ENCODE measurements at regions not wholly inside any gene's neighbourhood (a gene's known extent, or its start where the extent isn't known, plus 50 kb on each side); places are given as distances from the start of the nearest gene placed in this dataset.
"Not testable (repeated sequence)": the region's sequence is repeated elsewhere in the genome, so short reads cannot be mapped to it uniquely, and the experiment has no call there.

- intact Hi-C loops (cut with micrococcal nuclease; ENCODE audit: unreplicated experiment) = no loop called here
- CTCF ChIA-PET = no interaction called here
- no peak overlapping the region for H3K4me3 ChIP-seq (ENCODE audit: low read depth, low read length, poor library complexity, severe bottlenecking)
- H3K27me3 ChIP-seq (replicated peaks; ENCODE audit: insufficient read depth, low read depth, low read length, poor library complexity) = peaks cover 73% of the 10 kb centered on the region
- POLR2A ChIA-PET (ENCODE audit: low non-redundant PET) = no interaction called here
- TF ChIP-seq CTCF (conservative IDR thresholded peaks at IDR 0.05; ENCODE audit: low read depth, low read length) = no peak
- no peak overlapping the region for H3K27ac ChIP-seq (ENCODE audit: low read depth, low read length, poor library complexity, severe bottlenecking)
- no peaks in the 10 kb centered on the region for H3K36me3 ChIP-seq (ENCODE audit: insufficient read depth, low read length, poor library complexity, severe bottlenecking)
- H3K4me1 ChIP-seq (ENCODE audit: insufficient read depth, low read length, poor library complexity, severe bottlenecking) = no peaks in the 10 kb centered on the region
- no peak for DNase-seq (ENCODE audit: low spot score)
- no TSS peak for BruUV-seq (replicated peaks)
- no peaks in the 10 kb centered on the region for H3K9me3 ChIP-seq (ENCODE audit: low read depth, low read length, poor library complexity, severe bottlenecking)
Observed at GRCh38 chr7:115799430-115799829, 231.1 kb downstream of the TFEC start.

- POLR2A ChIA-PET (ENCODE audit: low non-redundant PET) = no interaction called here
- TF ChIP-seq EZH2 (IDR thresholded peaks at IDR 0.05; ENCODE audit: borderline replicate concordance, low read depth, low read length, poor library complexity, severe bottlenecking) (no peak), CTCF (conservative IDR thresholded peaks at IDR 0.05; ENCODE audit: low read depth, low read length) (no peak)
- no peak overlapping the region for H3K4me3 ChIP-seq (ENCODE audit: low read depth, low read length, poor library complexity, severe bottlenecking)
- H3K27me3 ChIP-seq (replicated peaks; ENCODE audit: insufficient read depth, low read depth, low read length, poor library complexity) = peaks cover 48% of the 10 kb centered on the region
- H3K9me3 ChIP-seq (ENCODE audit: low read depth, low read length, poor library complexity, severe bottlenecking) = no peaks in the 10 kb centered on the region
- no peak overlapping the region for H3K27ac ChIP-seq (ENCODE audit: low read depth, low read length, poor library complexity, severe bottlenecking)
- CTCF ChIA-PET = no interaction called here
- no TSS peak for BruUV-seq (replicated peaks)
- no peaks in the 10 kb centered on the region for H3K4me1 ChIP-seq (ENCODE audit: insufficient read depth, low read length, poor library complexity, severe bottlenecking)
- H3K36me3 ChIP-seq (ENCODE audit: insufficient read depth, low read length, poor library complexity, severe bottlenecking) = no peaks in the 10 kb centered on the region
- DNase-seq (ENCODE audit: low spot score) = no peak
- intact Hi-C loops (cut with micrococcal nuclease; ENCODE audit: unreplicated experiment) = no loop called here
Observed at GRCh38 chr7:115793958-115794702, 236.4 kb downstream of the TFEC start.

- no peaks in the 10 kb centered on the region for H3K9me3 ChIP-seq (ENCODE audit: low read depth, low read length, poor library complexity, severe bottlenecking)
- H3K36me3 ChIP-seq (ENCODE audit: insufficient read depth, low read length, poor library complexity, severe bottlenecking) = no peaks in the 10 kb centered on the region
- DNase-seq (ENCODE audit: low spot score) = no peak
- H3K27me3 ChIP-seq (replicated peaks; ENCODE audit: insufficient read depth, low read depth, low read length, poor library complexity) = peaks cover 26% of the 10 kb centered on the region
- H3K27ac ChIP-seq (ENCODE audit: low read depth, low read length, poor library complexity, severe bottlenecking) = no peak overlapping the region
- ChIA-PET CTCF (no interaction called here), POLR2A (ENCODE audit: low non-redundant PET) (no interaction called here)
- no peaks in the 10 kb centered on the region for H3K4me1 ChIP-seq (ENCODE audit: insufficient read depth, low read length, poor library complexity, severe bottlenecking)
- intact Hi-C loops (cut with micrococcal nuclease; ENCODE audit: unreplicated experiment) = no loop called here
- no TSS peak for BruUV-seq (replicated peaks)
- no peak for TF ChIP-seq EZH2 (IDR thresholded peaks at IDR 0.05; ENCODE audit: borderline replicate concordance, low read depth, low read length, poor library complexity, severe bottlenecking)
- TF ChIP-seq CTCF (conservative IDR thresholded peaks at IDR 0.05; ENCODE audit: low read depth, low read length) = no peak
- H3K4me3 ChIP-seq (ENCODE audit: low read depth, low read length, poor library complexity, severe bottlenecking) = no peak overlapping the region
Observed at GRCh38 chr7:115789901-115790300, 240.7 kb downstream of the TFEC start.

- DNase-seq (ENCODE audit: low spot score); POLR2A ChIA-PET (ENCODE audit: low non-redundant PET); H3K27ac ChIP-seq (ENCODE audit: low read depth, low read length, poor library complexity, severe bottlenecking); CTCF ChIA-PET; H3K36me3 ChIP-seq (ENCODE audit: insufficient read depth, low read length, poor library complexity, severe bottlenecking); H3K4me3 ChIP-seq (ENCODE audit: low read depth, low read length, poor library complexity, severe bottlenecking); H3K4me1 ChIP-seq (ENCODE audit: insufficient read depth, low read length, poor library complexity, severe bottlenecking); H3K9me3 ChIP-seq (ENCODE audit: low read depth, low read length, poor library complexity, severe bottlenecking); intact Hi-C loops (cut with micrococcal nuclease; ENCODE audit: unreplicated experiment); BruUV-seq (replicated peaks): not testable (repeated sequence)
- H3K27me3 ChIP-seq (replicated peaks; ENCODE audit: insufficient read depth, low read depth, low read length, poor library complexity) = peaks cover 22% of the 10 kb centered on the region
Observed at GRCh38 chr7:115789473-115789872, 241.1 kb downstream of the TFEC start.

Data from A673 (cell line).